PC-9 (cell line): ENCODE measurements at regions not wholly inside any gene's neighbourhood (a gene's known extent, or its start where the extent isn't known, plus 50 kb on each side); places are given as distances from the start of the nearest gene placed in this dataset.

Source experiments
- BruUV-seq: library from RNA; stranded (reverse); fragments of 400-500 nt; replicated peaks from 2 replicates; lab custom pipeline; 2021; lab: Mats Ljungman, UMichigan
- CTCF ChIA-PET: fragments of 300-600 bp; sonication (Branson Sonifier 250); formaldehyde crosslinking; loops from one replicate; lab custom pipeline; 2022; ENCODE audit warnings: antibody characterized with exemption; lab: Charles Lee
- POLR2A ChIA-PET: fragments of 300-600 bp; sonication (Branson Sonifier 250); formaldehyde crosslinking; loops from one replicate; lab custom pipeline; 2022; ENCODE audit warnings: antibody characterized with exemption; ENCODE audit not compliant: unreplicated experiment; lab: Charles Lee
- DNase-seq, 2 experiments: peaks; one replicate each; pipeline versions ENCODE4 v3.0.0 to v3.0.0-alpha.2; 2015 to 2022; ENCODE audit warnings: mixed read lengths in 1 of 2
- H2AFZ ChIP-seq: fragments of 200-600 bp; sonication (generic); 2 replicates; pipeline ENCODE4 v1.8.1; 2017; ENCODE audit warnings: antibody characterized with exemption
- H3F3A ChIP-seq: fragments of 200-600 bp; sonication (generic); 2 replicates; pipeline ENCODE4 v1.8.1; 2017; ENCODE audit warnings: antibody characterized with exemption, mild to moderate bottlenecking, low read depth; ENCODE audit not compliant: insufficient read depth
- H3K27ac ChIP-seq: fragments of 200-600 bp; sonication (generic); 2 replicates; pipeline ENCODE4 v1.6.1; 2016; ENCODE audit warnings: mixed run types
- H3K27me3 ChIP-seq: fragments of 200-600 bp; sonication (generic); 2 replicates; pipeline ENCODE4 v1.6.1; 2016; ENCODE audit warnings: low read depth, mixed run types; ENCODE audit not compliant: insufficient read depth
- H3K36me3 ChIP-seq: fragments of 200-600 bp; sonication (generic); 2 replicates; pipeline ENCODE4 v1.6.1; 2016; ENCODE audit warnings: low read depth, mixed run types
- H3K4me1 ChIP-seq: fragments of 200-600 bp; sonication (generic); replicated peaks from 2 replicates; pipeline ENCODE4 v1.6.1; 2016; ENCODE audit warnings: mixed run types; ENCODE audit not compliant: insufficient read depth
- H3K4me2 ChIP-seq: fragments of 200-600 bp; sonication (generic); 2 replicates; pipeline ENCODE4 v1.6.1; 2017; ENCODE audit warnings: mixed run types
- H3K4me3 ChIP-seq: fragments of 200-600 bp; sonication (generic); 2 replicates; pipeline ENCODE4 v1.6.1; 2016; ENCODE audit warnings: mixed run types
- H3K79me2 ChIP-seq: fragments of 200-600 bp; sonication (generic); 2 replicates; pipeline ENCODE4 v1.6.1; 2017; ENCODE audit warnings: low read depth, mixed run types
- H3K9me2 ChIP-seq: fragments of 200-600 bp; sonication (generic); 2 replicates; pipeline ENCODE4 v1.8.1; 2017; ENCODE audit warnings: mild to moderate bottlenecking; ENCODE audit not compliant: insufficient read depth
- H3K9me3 ChIP-seq: fragments of 200-600 bp; sonication (generic); 2 replicates; pipeline ENCODE4 v1.8.1; 2016; ENCODE audit warnings: low read depth; ENCODE audit not compliant: insufficient read depth
- H4K20me1 ChIP-seq: fragments of 200-600 bp; sonication (generic); 2 replicates; pipeline ENCODE4 v1.8.1; 2017; ENCODE audit not compliant: insufficient read depth
- CTCF ChIP-seq: fragments of 200-600 bp; sonication (generic); conservative IDR thresholded peaks from 2 replicates; pipeline ENCODE4 v1.6.1; 2017; ENCODE audit warnings: mixed run types, antibody characterized with exemption, mild to moderate bottlenecking, moderate library complexity
- EZH2 ChIP-seq: fragments of 200-600 bp; sonication (generic); IDR thresholded peaks from 2 replicates; pipeline ENCODE4 v1.8.0; 2017; ENCODE audit warnings: antibody characterized with exemption, low read depth
- intact Hi-C: fragments of 100-400 bp; cut with micrococcal nuclease; formaldehyde crosslinking; loops from one replicate; pipeline ENCODE4 v1.10.0; 2022; ENCODE audit not compliant: unreplicated experiment

GRCh38 chr13:48920730-48921129 lies 55.0 kb upstream of the FNDC3A start:
- POLR2A ChIA-PET: no interaction called here
- BruUV-seq: no TSS peak
- no peaks in the 10 kb centered on the region for H3K9me3 ChIP-seq
- H3K27ac ChIP-seq: no peak overlapping the region
- no peak overlapping the region for H3K4me3 ChIP-seq
- no peaks in the 10 kb centered on the region for H3K36me3 ChIP-seq
- H3K79me2 ChIP-seq: no peaks in the 10 kb centered on the region
- no peaks in the 10 kb centered on the region for H3F3A ChIP-seq
- no peak for DNase-seq
- H4K20me1 ChIP-seq: no peaks in the 10 kb centered on the region
- intact Hi-C loops: no loop called here
- no peak overlapping the region for H2AFZ ChIP-seq
- H3K4me2 ChIP-seq: no peak overlapping the region
- CTCF ChIA-PET: no interaction called here
- H3K27me3 ChIP-seq: no peaks in the 10 kb centered on the region
- no peaks in the 10 kb centered on the region for H3K9me2 ChIP-seq
- no peaks in the 10 kb centered on the region for H3K4me1 ChIP-seq
- TF ChIP-seq EZH2: no peak
- TF ChIP-seq CTCF: no peak

GRCh38 chr13:48923376-48923775 lies 52.3 kb upstream of the FNDC3A start:
- no peak for DNase-seq
- Histone ChIP-seq H3K4me2 (no peak overlapping the region), H3K9me3 (no peaks in the 10 kb centered on the region), H3K27me3 (no peaks in the 10 kb centered on the region), H3K9me2 (peaks cover 4% of the 10 kb centered on the region; the same call in 1 of the 2 replicates), H3K79me2 (no peaks in the 10 kb centered on the region), H4K20me1 (no peaks in the 10 kb centered on the region), H3K27ac (no peak overlapping the region), H2AFZ (no peak overlapping the region), H3K4me1 (no peaks in the 10 kb centered on the region), H3F3A (no peaks in the 10 kb centered on the region), H3K4me3 (no peak overlapping the region), H3K36me3 (no peaks in the 10 kb centered on the region)
- intact Hi-C loops: no loop called here
- ChIA-PET POLR2A (no interaction called here), CTCF (no interaction called here)
- BruUV-seq: no TSS peak
- TF ChIP-seq EZH2 (no peak), CTCF (no peak)

- CTCF ChIA-PET: no interaction called here
- H3K9me3 ChIP-seq: no peaks in the 10 kb centered on the region
- BruUV-seq: no TSS peak
- H3K9me2 ChIP-seq: peaks cover 4% of the 10 kb centered on the region; the same call in 1 of the 2 replicates
- no peaks in the 10 kb centered on the region for H3K36me3 ChIP-seq
- POLR2A ChIA-PET: no interaction called here
- no peak for DNase-seq
- no peaks in the 10 kb centered on the region for H3K79me2 ChIP-seq
- no peak overlapping the region for H3K27ac ChIP-seq
- TF ChIP-seq EZH2: no peak
- no peak for TF ChIP-seq CTCF
- H3K4me2 ChIP-seq: no peak overlapping the region
- intact Hi-C loops: no loop called here
- H3K4me3 ChIP-seq: no peak overlapping the region
- no peaks in the 10 kb centered on the region for H4K20me1 ChIP-seq
- H3K27me3 ChIP-seq: no peaks in the 10 kb centered on the region
- H3K4me1 ChIP-seq: no peaks in the 10 kb centered on the region
- H3F3A ChIP-seq: no peaks in the 10 kb centered on the region
- H2AFZ ChIP-seq: no peak overlapping the region
These were observed 50.7 kb upstream of the FNDC3A start for GRCh38 chr13:48925001-48925400.
